HG02870 (cell line): ENCODE measurements at regions not wholly inside any gene's neighbourhood (a gene's known extent, or its start where the extent isn't known, plus 50 kb on each side); places are given as distances from the start of the nearest gene placed in this dataset.

ENCODE experiments used
- ATAC-seq: cut with Tn5 transposase; IDR thresholded peaks from one replicate; pipeline ENCODE4 v1.9.1; 2021; ENCODE audit warnings: mild to moderate bottlenecking, moderate library complexity; ENCODE audit not compliant: unreplicated experiment

GRCh38 chr3:64327100-64327804 is 102.0 kb upstream of the PRICKLE2 start:
- ATAC-seq = no peak

GRCh38 chr3:64321747-64322146 is 96.5 kb upstream of the PRICKLE2 start:
- no peak for ATAC-seq

- ATAC-seq = no peak
Observed at GRCh38 chr3:64319391-64319790, 94.1 kb upstream of the PRICKLE2 start.

- no peak for ATAC-seq
Observed at GRCh38 chr3:64318668-64319271, 93.5 kb upstream of the PRICKLE2 start.

GRCh38 chr3:64318001-64318400 is 92.7 kb upstream of the PRICKLE2 start:
- no peak for ATAC-seq

GRCh38 chr3:64316971-64317370 is 91.7 kb upstream of the PRICKLE2 start:
- no peak for ATAC-seq

GRCh38 chr3:64311424-64312061 is 86.3 kb upstream of the PRICKLE2 start:
- ATAC-seq = no peak

GRCh38 chr3:64308931-64309330 is 83.7 kb upstream of the PRICKLE2 start:
- ATAC-seq = no peak

- no peak for ATAC-seq
Observed at GRCh38 chr3:64306745-64307144, 81.5 kb upstream of the PRICKLE2 start.

- no peak for ATAC-seq
Observed at GRCh38 chr3:64305731-64306130, 80.5 kb upstream of the PRICKLE2 start.

GRCh38 chr3:64304828-64305410 is 79.7 kb upstream of the PRICKLE2 start:
- ATAC-seq = no peak

GRCh38 chr3:64303881-64304280 is 78.6 kb upstream of the PRICKLE2 start:
- ATAC-seq = no peak

GRCh38 chr3:64303401-64303800 is 78.1 kb upstream of the PRICKLE2 start:
- ATAC-seq = no peak

- no peak for ATAC-seq
Observed at GRCh38 chr3:64301476-64301875, 76.2 kb upstream of the PRICKLE2 start.

GRCh38 chr3:64300790-64301423 is 75.6 kb upstream of the PRICKLE2 start:
- ATAC-seq = no peak

- no peak for ATAC-seq
Observed at GRCh38 chr3:64299206-64299605, 73.9 kb upstream of the PRICKLE2 start.

- no peak for ATAC-seq
Observed at GRCh38 chr3:64297563-64297962, 72.3 kb upstream of the PRICKLE2 start.

GRCh38 chr3:64295594-64295993 is 70.3 kb upstream of the PRICKLE2 start:
- no peak for ATAC-seq

GRCh38 chr3:64294771-64295170 is 69.5 kb upstream of the PRICKLE2 start:
- no peak for ATAC-seq

GRCh38 chr3:64293121-64293520 is 67.9 kb upstream of the PRICKLE2 start:
- no peak for ATAC-seq

- ATAC-seq = no peak
Observed at GRCh38 chr3:64291956-64292355, 66.7 kb upstream of the PRICKLE2 start.
